GM23338 (cell line): ENCODE measurements at regions not wholly inside any gene's neighbourhood (a gene's known extent, or its start where the extent isn't known, plus 50 kb on each side); places are given as distances from the start of the nearest gene placed in this dataset.

Experiments used
- ATAC-seq: fragments of 200-7000 bp; cut with Tn5 transposase; 3 replicates; pipeline ENCODE4 v1.9.1; 2020
- DNase-seq: peaks from one replicate; pipeline ENCODE4 v3.0.0-alpha.2; 2015; ENCODE audit warnings: low spot score
- H2AFZ ChIP-seq: fragments of 200-600 bp; sonication (generic); 2 replicates; pipeline ENCODE4 v1.8.0; 2016; ENCODE audit warnings: antibody characterized with exemption, mild to moderate bottlenecking, moderate library complexity
- H3F3A ChIP-seq: fragments of 200-600 bp; sonication (generic); replicated peaks from 2 replicates; pipeline ENCODE4 v1.8.0; 2017; ENCODE audit warnings: antibody characterized with exemption, mixed run types, low read depth
- H3K27ac ChIP-seq: fragments of 200-600 bp; sonication (generic); 2 replicates; pipeline ENCODE4 v1.6.1; 2016; ENCODE audit warnings: low read depth
- H3K27me3 ChIP-seq: fragments of 200-600 bp; sonication (generic); 2 replicates; pipeline ENCODE4 v1.8.0; 2016; ENCODE audit warnings: mild to moderate bottlenecking, mixed run types, moderate library complexity; ENCODE audit not compliant: insufficient read depth
- H3K36me3 ChIP-seq: fragments of 200-600 bp; sonication (generic); 2 replicates; pipeline ENCODE4 v1.8.0; 2016; ENCODE audit warnings: mild to moderate bottlenecking; ENCODE audit not compliant: insufficient read depth
- H3K4me1 ChIP-seq: fragments of 200-600 bp; sonication (generic); 2 replicates; pipeline ENCODE4 v1.8.0; 2016; ENCODE audit warnings: mild to moderate bottlenecking, moderate library complexity; ENCODE audit not compliant: insufficient read depth
- H3K4me2 ChIP-seq: fragments of 200-600 bp; sonication (generic); 2 replicates; pipeline ENCODE4 v1.7.1; 2017; ENCODE audit warnings: mixed run types
- H3K4me3 ChIP-seq: fragments of 200-600 bp; sonication (generic); 2 replicates; pipeline ENCODE4 v1.6.1; 2016; ENCODE audit warnings: mixed run types
- H3K79me2 ChIP-seq: fragments of 200-600 bp; sonication (generic); replicated peaks from 2 replicates; pipeline ENCODE4 v1.8.0; 2017; ENCODE audit warnings: mild to moderate bottlenecking; ENCODE audit not compliant: insufficient read depth
- H3K9me2 ChIP-seq: fragments of 200-600 bp; sonication (generic); 2 replicates; pipeline ENCODE4 v1.8.0; 2017; ENCODE audit not compliant: insufficient read depth
- H4K20me1 ChIP-seq: fragments of 200-600 bp; sonication (generic); replicated peaks from 2 replicates; pipeline ENCODE4 v1.8.0; 2017; ENCODE audit warnings: mild to moderate bottlenecking; ENCODE audit not compliant: insufficient read depth
- H3K27ac Mint-ChIP-seq: 2 replicates; pipeline ENCODE4 v1.8.0; 2020; ENCODE audit warnings: inconsistent platforms, mild to moderate bottlenecking, moderate library complexity, mixed read lengths
- H3K27me3 Mint-ChIP-seq: 3 replicates; pipeline ENCODE4 v1.8.0; 2022; ENCODE audit warnings: low read depth, mild to moderate bottlenecking, moderate library complexity, mixed read lengths, inconsistent platforms; ENCODE audit not compliant: insufficient read depth, poor library complexity
- H3K36me3 Mint-ChIP-seq: 3 replicates; pipeline ENCODE4 v1.8.0; 2021; ENCODE audit warnings: low read depth, mild to moderate bottlenecking, inconsistent platforms, moderate library complexity, mixed read lengths
- H3K4me1 Mint-ChIP-seq: 3 replicates; pipeline ENCODE4 v1.8.0; 2020; ENCODE audit warnings: mild to moderate bottlenecking, inconsistent platforms, mixed read lengths
- H3K4me3 Mint-ChIP-seq: 3 replicates; pipeline ENCODE4 v1.8.0; 2021; ENCODE audit warnings: moderate library complexity, mild to moderate bottlenecking, inconsistent platforms, mixed read lengths
- H3K9me3 Mint-ChIP-seq: 3 replicates; pipeline ENCODE4 v1.8.0; 2020; ENCODE audit warnings: moderate library complexity, mild to moderate bottlenecking, inconsistent platforms, mixed read lengths
- EZH2 ChIP-seq: fragments of 200-600 bp; sonication (generic); IDR thresholded peaks from one replicate; pipeline ENCODE4 v1.8.0; 2017; ENCODE audit warnings: antibody characterized with exemption, mild to moderate bottlenecking, low read depth; ENCODE audit not compliant: unreplicated experiment
- EZH2phosphoT487 ChIP-seq: fragments of 200-600 bp; sonication (generic); IDR thresholded peaks from one replicate; pipeline ENCODE4 v1.8.1; 2018; ENCODE audit warnings: antibody characterized with exemption; ENCODE audit not compliant: unreplicated experiment
- JUNB ChIP-seq: IDR thresholded peaks from one replicate; pipeline ENCODE4 v1.6.1; 2016; ENCODE audit warnings: antibody characterized with exemption; ENCODE audit not compliant: unreplicated experiment
- NANOG ChIP-seq: IDR thresholded peaks from 2 replicates; pipeline ENCODE4 v1.6.1; 2016; ENCODE audit warnings: antibody characterized with exemption, borderline replicate concordance
- POLR2AphosphoS5 ChIP-seq: IDR thresholded peaks from 2 replicates; pipeline ENCODE4 v1.6.1; 2016; ENCODE audit warnings: antibody characterized with exemption, low read depth
- STAT1 ChIP-seq: IDR thresholded peaks from one replicate; pipeline ENCODE4 v1.6.1; 2016; ENCODE audit warnings: antibody characterized with exemption; ENCODE audit not compliant: unreplicated experiment
- TF ChIP-seq, protein P1 (sequence below): IDR thresholded peaks from one replicate; pipeline ENCODE4 v1.6.1; 2018; ENCODE audit warnings: antibody characterized with exemption; ENCODE audit not compliant: unreplicated experiment
- TF ChIP-seq, protein P2 (sequence below): fragments of 250-450 bp; sonication (Bioruptor Pico); IDR thresholded peaks from 2 replicates; pipeline ENCODE4 v1.5.0; 2020; ENCODE audit warnings: mild to moderate bottlenecking, moderate library complexity
- TF ChIP-seq, protein P3 (sequence below): IDR thresholded peaks from 2 replicates; pipeline ENCODE4 v1.6.1; 2016; ENCODE audit warnings: antibody characterized with exemption

DNA sequence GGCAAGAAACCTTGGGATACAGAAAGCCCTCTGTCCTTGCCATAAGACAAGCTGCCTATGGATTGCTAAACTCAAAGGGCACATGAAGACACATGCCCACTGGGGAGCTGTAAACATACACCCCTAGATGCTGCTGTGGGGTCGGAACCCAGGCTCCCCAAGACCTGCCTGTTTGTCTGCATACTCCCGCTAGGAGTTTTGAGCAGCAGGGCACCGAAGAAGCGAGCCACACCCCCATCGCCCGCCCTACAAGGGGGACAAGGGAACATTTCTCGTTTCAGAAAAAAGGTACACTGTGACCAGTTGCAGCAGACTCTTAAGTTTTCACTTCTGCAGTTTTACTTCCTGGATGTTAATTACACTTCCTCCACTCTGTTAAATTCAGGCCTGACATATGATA, 680.2 kb upstream of the GHITM start:
- Mint-ChIP-seq H3K27me3 (no peaks in the 10 kb centered on the region), H3K4me1 (peaks cover 5% of the 10 kb centered on the region; the same call in 1 of the 3 replicates), H3K36me3 (no peaks in the 10 kb centered on the region), H3K9me3 (peaks cover 3% of the 10 kb centered on the region; the same call in 2 of the 3 replicates), H3K4me3 (no peak overlapping the region), H3K27ac (no peak overlapping the region)
- H4K20me1 ChIP-seq: no peaks in the 10 kb centered on the region
- H3K27ac ChIP-seq: no peak overlapping the region
- H3K36me3 ChIP-seq: no peaks in the 10 kb centered on the region
- ATAC-seq (no peak), DNase-seq (no peak)
- no peaks in the 10 kb centered on the region for H3K27me3 ChIP-seq
- no peak overlapping the region for H2AFZ ChIP-seq
- H3K4me1 ChIP-seq: no peaks in the 10 kb centered on the region
- H3F3A ChIP-seq: no peaks in the 10 kb centered on the region
- H3K4me3 ChIP-seq: no peak overlapping the region
- TF ChIP-seq, protein P1, sequence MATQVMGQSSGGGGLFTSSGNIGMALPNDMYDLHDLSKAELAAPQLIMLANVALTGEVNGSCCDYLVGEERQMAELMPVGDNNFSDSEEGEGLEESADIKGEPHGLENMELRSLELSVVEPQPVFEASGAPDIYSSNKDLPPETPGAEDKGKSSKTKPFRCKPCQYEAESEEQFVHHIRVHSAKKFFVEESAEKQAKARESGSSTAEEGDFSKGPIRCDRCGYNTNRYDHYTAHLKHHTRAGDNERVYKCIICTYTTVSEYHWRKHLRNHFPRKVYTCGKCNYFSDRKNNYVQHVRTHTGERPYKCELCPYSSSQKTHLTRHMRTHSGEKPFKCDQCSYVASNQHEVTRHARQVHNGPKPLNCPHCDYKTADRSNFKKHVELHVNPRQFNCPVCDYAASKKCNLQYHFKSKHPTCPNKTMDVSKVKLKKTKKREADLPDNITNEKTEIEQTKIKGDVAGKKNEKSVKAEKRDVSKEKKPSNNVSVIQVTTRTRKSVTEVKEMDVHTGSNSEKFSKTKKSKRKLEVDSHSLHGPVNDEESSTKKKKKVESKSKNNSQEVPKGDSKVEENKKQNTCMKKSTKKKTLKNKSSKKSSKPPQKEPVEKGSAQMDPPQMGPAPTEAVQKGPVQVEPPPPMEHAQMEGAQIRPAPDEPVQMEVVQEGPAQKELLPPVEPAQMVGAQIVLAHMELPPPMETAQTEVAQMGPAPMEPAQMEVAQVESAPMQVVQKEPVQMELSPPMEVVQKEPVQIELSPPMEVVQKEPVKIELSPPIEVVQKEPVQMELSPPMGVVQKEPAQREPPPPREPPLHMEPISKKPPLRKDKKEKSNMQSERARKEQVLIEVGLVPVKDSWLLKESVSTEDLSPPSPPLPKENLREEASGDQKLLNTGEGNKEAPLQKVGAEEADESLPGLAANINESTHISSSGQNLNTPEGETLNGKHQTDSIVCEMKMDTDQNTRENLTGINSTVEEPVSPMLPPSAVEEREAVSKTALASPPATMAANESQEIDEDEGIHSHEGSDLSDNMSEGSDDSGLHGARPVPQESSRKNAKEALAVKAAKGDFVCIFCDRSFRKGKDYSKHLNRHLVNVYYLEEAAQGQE: no peak
- TF ChIP-seq EZH2: no peak
- H3K4me2 ChIP-seq: no peak overlapping the region
- no peaks in the 10 kb centered on the region for H3K79me2 ChIP-seq
- H3K9me2 ChIP-seq: no peaks in the 10 kb centered on the region

DNA sequence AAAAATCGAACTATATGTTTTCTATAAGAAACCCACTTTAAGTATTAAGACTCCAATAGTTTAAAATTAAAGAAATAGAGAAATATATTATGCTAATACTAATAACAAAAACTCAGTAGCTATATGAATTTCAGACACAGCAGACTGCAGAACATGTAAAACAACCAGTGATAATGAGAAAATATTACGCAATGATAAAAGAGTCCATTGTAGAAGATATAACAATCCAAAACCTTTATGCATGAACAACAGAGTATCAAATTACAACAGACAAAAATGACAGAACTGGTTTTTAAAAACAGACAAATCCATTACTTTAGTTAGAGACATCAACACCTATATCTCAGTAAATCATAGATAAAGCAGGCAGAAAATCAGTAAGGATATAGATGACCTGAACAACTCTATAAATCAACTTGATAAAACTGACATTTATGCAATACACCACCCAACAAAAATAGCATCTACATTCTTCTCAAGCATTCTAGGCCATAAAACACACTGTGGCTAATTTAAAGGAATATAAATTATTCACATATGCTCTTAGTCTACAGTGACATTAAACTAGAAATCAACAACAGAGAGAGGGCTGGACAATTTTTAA, 669.5 kb upstream of the GHITM start:
- Histone ChIP-seq H3K9me2 (no peaks in the 10 kb centered on the region), H3K27me3 (no peaks in the 10 kb centered on the region), H4K20me1 (no peaks in the 10 kb centered on the region), H3K27ac (no peak overlapping the region), H2AFZ (no peak overlapping the region), H3K4me2 (no peak overlapping the region), H3K4me3 (no peak overlapping the region), H3K36me3 (no peaks in the 10 kb centered on the region), H3F3A (no peaks in the 10 kb centered on the region), H3K4me1 (no peaks in the 10 kb centered on the region), H3K79me2 (no peaks in the 10 kb centered on the region)
- no peak overlapping the region for H3K4me3 Mint-ChIP-seq
- ATAC-seq: no peak
- no peaks in the 10 kb centered on the region for H3K9me3 Mint-ChIP-seq
- peaks cover 2% of the 10 kb centered on the region; the same call in 2 of the 3 replicates for H3K4me1 Mint-ChIP-seq
- no peaks in the 10 kb centered on the region for H3K36me3 Mint-ChIP-seq
- no peak overlapping the region for H3K27ac Mint-ChIP-seq
- no peak for DNase-seq
- H3K27me3 Mint-ChIP-seq: no peaks in the 10 kb centered on the region
- TF ChIP-seq NANOG: no peak
- no peak for TF ChIP-seq EZH2phosphoT487
- TF ChIP-seq, protein P2, sequence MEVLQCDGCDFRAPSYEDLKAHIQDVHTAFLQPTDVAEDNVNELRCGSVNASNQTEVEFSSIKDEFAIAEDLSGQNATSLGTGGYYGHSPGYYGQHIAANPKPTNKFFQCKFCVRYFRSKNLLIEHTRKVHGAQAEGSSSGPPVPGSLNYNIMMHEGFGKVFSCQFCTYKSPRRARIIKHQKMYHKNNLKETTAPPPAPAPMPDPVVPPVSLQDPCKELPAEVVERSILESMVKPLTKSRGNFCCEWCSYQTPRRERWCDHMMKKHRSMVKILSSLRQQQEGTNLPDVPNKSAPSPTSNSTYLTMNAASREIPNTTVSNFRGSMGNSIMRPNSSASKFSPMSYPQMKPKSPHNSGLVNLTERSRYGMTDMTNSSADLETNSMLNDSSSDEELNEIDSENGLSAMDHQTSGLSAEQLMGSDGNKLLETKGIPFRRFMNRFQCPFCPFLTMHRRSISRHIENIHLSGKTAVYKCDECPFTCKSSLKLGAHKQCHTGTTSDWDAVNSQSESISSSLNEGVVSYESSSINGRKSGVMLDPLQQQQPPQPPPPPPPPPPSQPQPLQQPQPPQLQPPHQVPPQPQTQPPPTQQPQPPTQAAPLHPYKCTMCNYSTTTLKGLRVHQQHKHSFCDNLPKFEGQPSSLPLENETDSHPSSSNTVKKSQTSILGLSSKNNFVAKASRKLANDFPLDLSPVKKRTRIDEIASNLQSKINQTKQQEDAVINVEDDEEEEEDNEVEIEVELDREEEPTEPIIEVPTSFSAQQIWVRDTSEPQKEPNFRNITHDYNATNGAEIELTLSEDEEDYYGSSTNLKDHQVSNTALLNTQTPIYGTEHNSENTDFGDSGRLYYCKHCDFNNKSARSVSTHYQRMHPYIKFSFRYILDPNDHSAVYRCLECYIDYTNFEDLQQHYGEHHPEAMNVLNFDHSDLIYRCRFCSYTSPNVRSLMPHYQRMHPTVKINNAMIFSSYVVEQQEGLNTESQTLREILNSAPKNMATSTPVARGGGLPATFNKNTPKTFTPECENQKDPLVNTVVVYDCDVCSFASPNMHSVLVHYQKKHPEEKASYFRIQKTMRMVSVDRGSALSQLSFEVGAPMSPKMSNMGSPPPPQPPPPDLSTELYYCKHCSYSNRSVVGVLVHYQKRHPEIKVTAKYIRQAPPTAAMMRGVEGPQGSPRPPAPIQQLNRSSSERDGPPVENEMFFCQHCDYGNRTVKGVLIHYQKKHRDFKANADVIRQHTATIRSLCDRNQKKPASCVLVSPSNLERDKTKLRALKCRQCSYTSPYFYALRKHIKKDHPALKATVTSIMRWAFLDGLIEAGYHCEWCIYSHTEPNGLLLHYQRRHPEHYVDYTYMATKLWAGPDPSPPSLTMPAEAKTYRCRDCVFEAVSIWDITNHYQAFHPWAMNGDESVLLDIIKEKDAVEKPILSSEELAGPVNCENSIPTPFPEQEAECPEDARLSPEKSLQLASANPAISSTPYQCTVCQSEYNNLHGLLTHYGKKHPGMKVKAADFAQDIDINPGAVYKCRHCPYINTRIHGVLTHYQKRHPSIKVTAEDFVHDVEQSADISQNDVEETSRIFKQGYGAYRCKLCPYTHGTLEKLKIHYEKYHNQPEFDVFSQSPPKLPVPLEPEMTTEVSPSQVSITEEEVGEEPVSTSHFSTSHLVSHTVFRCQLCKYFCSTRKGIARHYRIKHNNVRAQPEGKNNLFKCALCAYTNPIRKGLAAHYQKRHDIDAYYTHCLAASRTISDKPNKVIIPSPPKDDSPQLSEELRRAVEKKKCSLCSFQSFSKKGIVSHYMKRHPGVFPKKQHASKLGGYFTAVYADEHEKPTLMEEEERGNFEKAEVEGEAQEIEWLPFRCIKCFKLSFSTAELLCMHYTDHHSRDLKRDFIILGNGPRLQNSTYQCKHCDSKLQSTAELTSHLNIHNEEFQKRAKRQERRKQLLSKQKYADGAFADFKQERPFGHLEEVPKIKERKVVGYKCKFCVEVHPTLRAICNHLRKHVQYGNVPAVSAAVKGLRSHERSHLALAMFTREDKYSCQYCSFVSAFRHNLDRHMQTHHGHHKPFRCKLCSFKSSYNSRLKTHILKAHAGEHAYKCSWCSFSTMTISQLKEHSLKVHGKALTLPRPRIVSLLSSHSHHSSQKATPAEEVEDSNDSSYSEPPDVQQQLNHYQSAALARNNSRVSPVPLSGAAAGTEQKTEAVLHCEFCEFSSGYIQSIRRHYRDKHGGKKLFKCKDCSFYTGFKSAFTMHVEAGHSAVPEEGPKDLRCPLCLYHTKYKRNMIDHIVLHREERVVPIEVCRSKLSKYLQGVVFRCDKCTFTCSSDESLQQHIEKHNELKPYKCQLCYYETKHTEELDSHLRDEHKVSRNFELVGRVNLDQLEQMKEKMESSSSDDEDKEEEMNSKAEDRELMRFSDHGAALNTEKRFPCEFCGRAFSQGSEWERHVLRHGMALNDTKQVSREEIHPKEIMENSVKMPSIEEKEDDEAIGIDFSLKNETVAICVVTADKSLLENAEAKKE: no peak
- no peak for TF ChIP-seq POLR2AphosphoS5
- no peak for TF ChIP-seq JUNB
- TF ChIP-seq, protein P3, sequence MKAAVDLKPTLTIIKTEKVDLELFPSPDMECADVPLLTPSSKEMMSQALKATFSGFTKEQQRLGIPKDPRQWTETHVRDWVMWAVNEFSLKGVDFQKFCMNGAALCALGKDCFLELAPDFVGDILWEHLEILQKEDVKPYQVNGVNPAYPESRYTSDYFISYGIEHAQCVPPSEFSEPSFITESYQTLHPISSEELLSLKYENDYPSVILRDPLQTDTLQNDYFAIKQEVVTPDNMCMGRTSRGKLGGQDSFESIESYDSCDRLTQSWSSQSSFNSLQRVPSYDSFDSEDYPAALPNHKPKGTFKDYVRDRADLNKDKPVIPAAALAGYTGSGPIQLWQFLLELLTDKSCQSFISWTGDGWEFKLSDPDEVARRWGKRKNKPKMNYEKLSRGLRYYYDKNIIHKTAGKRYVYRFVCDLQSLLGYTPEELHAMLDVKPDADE: no peak
- TF ChIP-seq STAT1: no peak
